SK-N-SH treated with all-trans-retinoic acid at 6 μM for 48 hours (cell line): ENCODE measurements at regions not wholly inside any gene's neighbourhood (a gene's known extent, or its start where the extent isn't known, plus 50 kb on each side); places are given as distances from the start of the nearest gene placed in this dataset.

Source experiments
- CREB5 ChIP-seq: fragments of 250-450 bp; sonication (Bioruptor Pico); IDR thresholded peaks from 2 replicates; pipeline ENCODE4 v1.5.1; 2020; ENCODE audit warnings: low read depth, mild to moderate bottlenecking, moderate library complexity
- ESRRG ChIP-seq: fragments of 250-450 bp; sonication (Bioruptor Pico); IDR thresholded peaks from 2 replicates; pipeline ENCODE4 v1.6.1; 2021; ENCODE audit warnings: mild to moderate bottlenecking
- ZC3H10 ChIP-seq: fragments of 250-450 bp; sonication (Bioruptor Pico); IDR thresholded peaks from 2 replicates; pipeline ENCODE4 v1.5.1; 2021; ENCODE audit warnings: mild to moderate bottlenecking, moderate library complexity

GRCh38 chr7:10560497-10560896, 413.2 kb upstream of the PHF14 start:
- TF ChIP-seq ZC3H10 (CRISPR knock-in tag) (no peak), CREB5 (CRISPR knock-in tag) (no peak), ESRRG (no peak)
